ENCODE measurements at regions not wholly inside any gene's neighbourhood (a gene's known extent, or its start where the extent isn't known, plus 50 kb on each side); places are given as distances from the start of the nearest gene placed in this dataset.

- TF ChIP-seq CTCF (IDR thresholded peaks at IDR 0.05): no peak
- TF ChIP-seq EZH2phosphoT487 (IDR thresholded peaks at IDR 0.05): no peak
- no peak for TF ChIP-seq EZH2 (IDR thresholded peaks at IDR 0.05)
Measured at GRCh38 chr5:8961956-8962355, 583.9 kb downstream of the SEMA5A start.
